Thoracic aorta (tissue), 2 donors: ENCODE measurements at regions not wholly inside any gene's neighbourhood (a gene's known extent, or its start where the extent isn't known, plus 50 kb on each side); places are given as distances from the start of the nearest gene placed in this dataset.

Experiments used
- ATAC-seq: fragments of 150-250 bp; one replicate; pipeline ENCODE4 v1.8.0; 2017; ENCODE audit warnings: low read depth; ENCODE audit not compliant: insufficient number of reproducible peaks, low FRiP score
- DNase-seq: peaks from one replicate; pipeline ENCODE4 v3.0.0-alpha.2; 2020; ENCODE audit warnings: low spot score
- H3K27ac ChIP-seq, 2 donors: fragments of 200-600 bp; sonication (generic); 1 replicate in 1 of 2; 2 replicates in 1 of 2; pipeline ENCODE4 v1.5.1; 2016; ENCODE audit warnings: mild to moderate bottlenecking in 2 of 2, moderate library complexity in 2 of 2
- H3K27me3 ChIP-seq: fragments of 200-600 bp; sonication (generic); replicated peaks from 2 replicates; pipeline ENCODE4 v1.6.0; 2016; ENCODE audit warnings: mild to moderate bottlenecking; ENCODE audit not compliant: insufficient read depth
- H3K36me3 ChIP-seq: fragments of 200-600 bp; sonication (generic); one replicate; pipeline ENCODE4 v1.5.1; 2016
- H3K4me1 ChIP-seq, 2 donors: fragments of 200-600 bp; sonication (generic); 1 replicate in 1 of 2; 2 replicates in 1 of 2; pipeline versions ENCODE4 v1.5.1 to v1.6.0; 2016; ENCODE audit warnings: low read depth in 2 of 2, mild to moderate bottlenecking in 1 of 2; ENCODE audit not compliant: control insufficient read depth in 1 of 2
- H3K4me3 ChIP-seq: fragments of 200-600 bp; sonication (generic); 2 replicates; pipeline ENCODE4 v1.5.1; 2016; ENCODE audit warnings: mild to moderate bottlenecking
- H3K9me3 ChIP-seq: fragments of 200-600 bp; sonication (generic); 2 replicates; pipeline ENCODE4 v1.5.1; 2016
- CTCF ChIP-seq: fragments of 200-600 bp; sonication (generic); IDR thresholded peaks from one replicate; pipeline ENCODE4 v1.5.1; 2019; ENCODE audit warnings: antibody characterized with exemption

GRCh38 chr4:126708716-126709115 lies 924.0 kb upstream of the INTU start:
- H3K27me3 ChIP-seq = no peaks in the 10 kb centered on the region
- H3K9me3 ChIP-seq = no peaks in the 10 kb centered on the region
- DNase-seq (no peak), ATAC-seq (no peak)
- H3K4me3 ChIP-seq = no peak overlapping the region
- H3K4me1 ChIP-seq = no peaks in the 10 kb centered on the region
- no peak overlapping the region for H3K27ac ChIP-seq
- no peak for TF ChIP-seq CTCF
- no peaks in the 10 kb centered on the region for H3K36me3 ChIP-seq

- peaks cover 0 to 3% of the 10 kb centered on the region in 2 donors for H3K4me1 ChIP-seq
- H3K4me3 ChIP-seq = no peak overlapping the region
- TF ChIP-seq CTCF = no peak
- H3K27ac ChIP-seq = no peak overlapping the region
- ATAC-seq (no peak), DNase-seq (no peak)
- no peaks in the 10 kb centered on the region for H3K9me3 ChIP-seq
- no peaks in the 10 kb centered on the region for H3K36me3 ChIP-seq
- no peaks in the 10 kb centered on the region for H3K27me3 ChIP-seq
Observed at GRCh38 chr4:126710935-126711334, 921.8 kb upstream of the INTU start.

GRCh38 chr4:126715067-126715466 lies 917.7 kb upstream of the INTU start:
- no peak for TF ChIP-seq CTCF
- no peaks in the 10 kb centered on the region for H3K27me3 ChIP-seq
- DNase-seq = no peak
- no peaks in the 10 kb centered on the region for H3K9me3 ChIP-seq
- no peak overlapping the region for H3K27ac ChIP-seq
- H3K36me3 ChIP-seq = no peaks in the 10 kb centered on the region
- H3K4me3 ChIP-seq = no peak overlapping the region
- no peak for ATAC-seq
- H3K4me1 ChIP-seq = peaks cover 0 to 3% of the 10 kb centered on the region in 2 donors

GRCh38 chr4:126715681-126716080 lies 917.1 kb upstream of the INTU start:
- Histone ChIP-seq H3K4me1 (peaks cover 0 to 3% of the 10 kb centered on the region in 2 donors), H3K4me3 (no peak overlapping the region), H3K27ac (no peak overlapping the region), H3K36me3 (no peaks in the 10 kb centered on the region), H3K27me3 (no peaks in the 10 kb centered on the region), H3K9me3 (no peaks in the 10 kb centered on the region)
- ATAC-seq = no peak
- no peak for DNase-seq
- TF ChIP-seq CTCF = no peak

- no peak for ATAC-seq
- Histone ChIP-seq H3K4me1 (peaks cover 0 to 3% of the 10 kb centered on the region in 2 donors), H3K27me3 (no peaks in the 10 kb centered on the region), H3K27ac (no peak overlapping the region), H3K4me3 (no peak overlapping the region), H3K9me3 (no peaks in the 10 kb centered on the region), H3K36me3 (no peaks in the 10 kb centered on the region)
- TF ChIP-seq CTCF = no peak
- no peak for DNase-seq
Observed at GRCh38 chr4:126718136-126718535, 914.6 kb upstream of the INTU start.
